ENCODE measurements at regions not wholly inside any gene's neighbourhood (a gene's known extent, or its start where the extent isn't known, plus 50 kb on each side); places are given as distances from the start of the nearest gene placed in this dataset.

- H3K4me1 ChIP-seq (ENCODE audit: insufficient read depth, low read length), result peaks cover 2% of the 10 kb centered on the region; the same call in 1 of the 2 replicates
- Mint-ChIP-seq H3K4me3 (no peak overlapping the region), H3K36me3 (ENCODE audit: insufficient read depth in 1 of 3, low read depth in 3 of 3) (no peaks in the 10 kb centered on the region), H3K9me3 (no peaks in the 10 kb centered on the region), H3K27me3 (ENCODE audit: low read depth) (no peaks in the 10 kb centered on the region), H3K27ac (no peak overlapping the region), H3K4me1 (peaks cover 10 to 12% of the 10 kb centered on the region in 2 experiments)
- H3K4me2 ChIP-seq (ENCODE audit: insufficient read depth, insufficient read length, low read length), result no peak overlapping the region
- no peak for TF ChIP-seq CTCF (conservative IDR thresholded peaks at IDR 0.05)
- H3K27me3 ChIP-seq (ENCODE audit: insufficient read depth, low read length), result no peaks in the 10 kb centered on the region
- H3K4ac ChIP-seq (ENCODE audit: low read depth, low read length), result no peak overlapping the region
- H3K79me2 ChIP-seq (ENCODE audit: insufficient read depth, low read length), result no peaks in the 10 kb centered on the region
- no peaks in the 10 kb centered on the region for H3K79me1 ChIP-seq (ENCODE audit: insufficient read depth, low read depth, low read length, poor library complexity, severe bottlenecking)
- no peak overlapping the region for H2AK5ac ChIP-seq (ENCODE audit: insufficient read length, low read length)
- H3K56ac ChIP-seq (ENCODE audit: insufficient read length, low read depth, low read length), result no peak overlapping the region
- H3K27ac ChIP-seq (ENCODE audit: insufficient read length, low read depth, low read length), result no peak overlapping the region
- H2BK12ac ChIP-seq (ENCODE audit: insufficient read length, low read depth, low read length), result no peak overlapping the region
- H3K18ac ChIP-seq (ENCODE audit: insufficient read length, low read depth, low read length), result no peak overlapping the region
- H2BK120ac ChIP-seq (ENCODE audit: low read depth, low read length, poor library complexity, severe bottlenecking), result no peak overlapping the region
- no peak overlapping the region for H4K5ac ChIP-seq (ENCODE audit: insufficient read length, low read depth, low read length)
- no peak overlapping the region for H3T11ph ChIP-seq (ENCODE audit: low read length)
- no peaks in the 10 kb centered on the region for H3K9me3 ChIP-seq (ENCODE audit: control insufficient read depth, low read depth, low read length)
- no peaks in the 10 kb centered on the region for H4K20me1 ChIP-seq (ENCODE audit: control insufficient read depth, insufficient read depth, insufficient read length)
- H3K14ac ChIP-seq (ENCODE audit: insufficient read depth, low read length), result no peak overlapping the region
- DNase-seq, result no peak
- H3K9ac ChIP-seq (ENCODE audit: extremely low read depth, insufficient read length, low read length), result no peak overlapping the region
- no peak overlapping the region for H4K91ac ChIP-seq (ENCODE audit: insufficient read length, low read depth, low read length)
- peaks cover 2% of the 10 kb centered on the region for H3K23me2 ChIP-seq (ENCODE audit: insufficient read length, low read depth, low read length, poor library complexity, severe bottlenecking)
- no peak overlapping the region for H3K23ac ChIP-seq (ENCODE audit: insufficient read length, low read depth, low read length)
- no CpG with 5 or more reads among the region's 3 CpGs for WGBS (ENCODE audit: extremely low coverage, insufficient read length, low lambda C conversion rate)
- no peak overlapping the region for H2BK5ac ChIP-seq (ENCODE audit: insufficient read length, low read length)
- no peak overlapping the region for H2BK20ac ChIP-seq (ENCODE audit: low read depth, low read length, poor library complexity, severe bottlenecking)
- H4K8ac ChIP-seq (replicated peaks; ENCODE audit: insufficient read length, low read depth, low read length), result no peak overlapping the region
- H2BK15ac ChIP-seq (ENCODE audit: low read depth, low read length), result no peak overlapping the region
- H2AFZ ChIP-seq (ENCODE audit: low read length), result no peak overlapping the region
Observed at GRCh38 chr13:34428911-34429310, 513.2 kb upstream of the NBEA start.

Measured in H9 (cell line).